ENCODE measurements at regions not wholly inside any gene's neighbourhood (a gene's known extent, or its start where the extent isn't known, plus 50 kb on each side); places are given as distances from the start of the nearest gene placed in this dataset.

- DNase-seq (ENCODE audit: low read depth in 3 of 3): no peak
Observed at GRCh38 chr15:70556151-70556741, 207.1 kb downstream of the UACA start.

GRCh38 chr15:70555713-70556112 lies 207.6 kb downstream of the UACA start:
- DNase-seq (ENCODE audit: low read depth in 3 of 3): no peak

- no peak for DNase-seq (ENCODE audit: low read depth in 3 of 3)
Observed at GRCh38 chr15:70547846-70548487, 215.4 kb downstream of the UACA start.

- DNase-seq (ENCODE audit: low read depth in 3 of 3): no peak
Observed at GRCh38 chr15:70545526-70545925, 217.8 kb downstream of the UACA start.

- DNase-seq (ENCODE audit: low read depth in 3 of 3): no peak
Observed at GRCh38 chr15:70541511-70541910, 221.8 kb downstream of the UACA start.

- DNase-seq (ENCODE audit: low read depth in 3 of 3): no peak
Observed at GRCh38 chr15:70539912-70540530, 223.3 kb downstream of the UACA start.

- DNase-seq (ENCODE audit: low read depth in 3 of 3): no peak
Observed at GRCh38 chr15:70539409-70539808, 223.9 kb downstream of the UACA start.

GRCh38 chr15:70538278-70538677 lies 225.1 kb downstream of the UACA start:
- DNase-seq (ENCODE audit: low read depth in 3 of 3): no peak

- DNase-seq (ENCODE audit: low read depth in 3 of 3): no peak
Observed at GRCh38 chr15:70535955-70536338, 227.4 kb downstream of the UACA start.

- peak in 1 of 3 experiments; percentile 43 for DNase-seq (ENCODE audit: low read depth in 3 of 3)
Observed at GRCh38 chr15:70535071-70535954, 228.0 kb downstream of the UACA start.

- no peak for DNase-seq (ENCODE audit: low read depth in 3 of 3)
Observed at GRCh38 chr15:70533931-70534742, 229.2 kb downstream of the UACA start.

- no peak for DNase-seq (ENCODE audit: low read depth in 3 of 3)
Observed at GRCh38 chr15:70532531-70533186, 230.7 kb downstream of the UACA start.

GRCh38 chr15:70531576-70531975 lies 231.8 kb downstream of the UACA start:
- no peak for DNase-seq (ENCODE audit: low read depth in 3 of 3)

- no peak for DNase-seq (ENCODE audit: low read depth in 3 of 3)
Observed at GRCh38 chr15:70530906-70531305, 232.5 kb downstream of the UACA start.

- DNase-seq (ENCODE audit: low read depth in 3 of 3): no peak
Observed at GRCh38 chr15:70530503-70530902, 232.9 kb downstream of the UACA start.

- DNase-seq (ENCODE audit: low read depth in 3 of 3): no peak
Observed at GRCh38 chr15:70530017-70530499, 233.3 kb downstream of the UACA start.

- DNase-seq (ENCODE audit: low read depth in 3 of 3): no peak
Observed at GRCh38 chr15:70528816-70529215, 234.5 kb downstream of the UACA start.

- DNase-seq (ENCODE audit: low read depth in 3 of 3): peak in 1 of 3 experiments; percentile 48
Observed at GRCh38 chr15:70528270-70528706, 235.1 kb downstream of the UACA start.

GRCh38 chr15:70526974-70527325 lies 236.4 kb downstream of the UACA start:
- no peak for DNase-seq (ENCODE audit: low read depth in 3 of 3)

- no peak for DNase-seq (ENCODE audit: low read depth in 3 of 3)
Observed at GRCh38 chr15:70526221-70526973, 237.0 kb downstream of the UACA start.

Measured in stimulated activated CD4-positive, alpha-beta T cell treated with anti-CD3 and anti-CD28 coated beads, TNF-alpha, amount 100 ng/mL, for 24 hours (primary cell).